HEK293 (cell line): ENCODE measurements at regions not wholly inside any gene's neighbourhood (a gene's known extent, or its start where the extent isn't known, plus 50 kb on each side); places are given as distances from the start of the nearest gene placed in this dataset.
A peak's percentile ranks its signal among the peaks of the same experiment; 100 is the strongest.

Experiments used
- CTCF ChIA-PET: fragments of 350-600 bp; formaldehyde crosslinking; extraction: SDS; loops from one replicate; lab custom pipeline; 2021; ENCODE audit warnings: antibody characterized with exemption; lab: Yijun Ruan, JAX
- POLR2A ChIA-PET: fragments of 300-600 bp; formaldehyde crosslinking; extraction: SDS; loops from one replicate; lab custom pipeline; 2020; ENCODE audit warnings: antibody characterized with exemption, inconsistent platforms; lab: Yijun Ruan, JAX
- H3K27ac ChIP-seq: fragments of 200-500 bp; sonication (Bioruptor generic); 2 replicates; pipeline ENCODE4 v1.5.1; 2014; ENCODE audit warnings: low read depth, low read length, control low read depth, inconsistent platforms; ENCODE audit errors: extremely low read depth
- H3K36me3 ChIP-seq, 2 experiments: fragments of 200-500 bp in 1 of 2; sonication (Bioruptor generic) in 1 of 2; 1 replicate in 1 of 2; 2 replicates in 1 of 2; pipeline ENCODE4 v1.5.1; 2014 to 2017; ENCODE audit warnings: inconsistent platforms in 2 of 2, low read length in 2 of 2; ENCODE audit not compliant: control insufficient read depth in 2 of 2, insufficient read depth in 1 of 2
- H3K4me1 ChIP-seq: fragments of 200-500 bp; sonication (Bioruptor generic); 2 replicates; pipeline ENCODE4 v1.5.1; 2014; ENCODE audit warnings: mild to moderate bottlenecking, low read length, inconsistent platforms; ENCODE audit not compliant: control insufficient read depth, insufficient read depth
- H3K4me3 ChIP-seq: 2 replicates; pipeline ENCODE4 v1.5.1; 2011; ENCODE audit warnings: low read depth, mild to moderate bottlenecking, control low read depth, low read length, moderate library complexity
- H3K9me3 ChIP-seq: fragments of 200-500 bp; sonication (Bioruptor generic); 2 replicates; pipeline ENCODE4 v1.5.1; 2014; ENCODE audit warnings: low read depth, low read length, inconsistent platforms; ENCODE audit not compliant: control insufficient read depth, insufficient read depth
- BCL11B ChIP-seq: fragments of 450-650 bp; formaldehyde crosslinking; IDR thresholded peaks from 2 replicates; pipeline ENCODE4 v1.5.1; 2016; ENCODE audit warnings: low read depth, missing biosample characterization, missing genetic modification characterization
- GLIS2 ChIP-seq: fragments of 450-650 bp; formaldehyde crosslinking; IDR thresholded peaks from 2 replicates; pipeline ENCODE4 v1.5.1; 2016; ENCODE audit warnings: missing biosample characterization, missing genetic modification characterization
- IKZF3 ChIP-seq: fragments of 450-650 bp; IDR thresholded peaks from 2 replicates; pipeline ENCODE4 v1.5.0; 2018; ENCODE audit warnings: missing biosample characterization, mild to moderate bottlenecking, missing genetic modification characterization, moderate library complexity
- KLF1 ChIP-seq: fragments of 450-650 bp; formaldehyde crosslinking; IDR thresholded peaks from 2 replicates; pipeline ENCODE4 v1.5.1; 2016; ENCODE audit warnings: missing biosample characterization, missing genetic modification characterization
- MYNN ChIP-seq: fragments of 450-650 bp; formaldehyde crosslinking; IDR thresholded peaks from 2 replicates; pipeline ENCODE4 v1.5.1; 2016; ENCODE audit warnings: missing biosample characterization, missing genetic modification characterization, borderline replicate concordance
- MZF1 ChIP-seq: fragments of 450-650 bp; formaldehyde crosslinking; IDR thresholded peaks from 2 replicates; pipeline ENCODE4 v1.5.1; 2017; ENCODE audit warnings: missing biosample characterization, missing genetic modification characterization, borderline replicate concordance
- REST ChIP-seq: fragments of 450-650 bp; formaldehyde crosslinking; IDR thresholded peaks from 2 replicates; pipeline ENCODE4 v1.5.1; 2016; ENCODE audit warnings: missing biosample characterization, missing genetic modification characterization
- TCF7L2 ChIP-seq: IDR thresholded peaks from 2 replicates; pipeline ENCODE4 v1.6.1; 2011; ENCODE audit warnings: low read depth, mild to moderate bottlenecking, inconsistent platforms, low read length, moderate library complexity, borderline replicate concordance
- YY1 ChIP-seq: fragments of 450-650 bp; formaldehyde crosslinking; IDR thresholded peaks from 2 replicates; pipeline ENCODE4 v1.5.1; 2018; ENCODE audit warnings: missing biosample characterization, missing genetic modification characterization
- ZFP3 ChIP-seq: fragments of 450-650 bp; formaldehyde crosslinking; IDR thresholded peaks from 2 replicates; pipeline ENCODE4 v1.5.1; 2016; ENCODE audit warnings: low read depth, missing biosample characterization, missing genetic modification characterization
- ZNF114 ChIP-seq: fragments of 450-650 bp; formaldehyde crosslinking; IDR thresholded peaks from 2 replicates; pipeline ENCODE4 v1.5.0; 2017; ENCODE audit warnings: missing biosample characterization, missing genetic modification characterization
- ZNF155 ChIP-seq: fragments of 450-650 bp; formaldehyde crosslinking; IDR thresholded peaks from 2 replicates; pipeline ENCODE4 v1.5.1; 2016; ENCODE audit warnings: missing biosample characterization, missing genetic modification characterization
- ZNF157 ChIP-seq: fragments of 450-650 bp; formaldehyde crosslinking; IDR thresholded peaks from 2 replicates; pipeline ENCODE4 v1.5.1; 2016; ENCODE audit warnings: missing biosample characterization, missing genetic modification characterization
- ZNF169 ChIP-seq: fragments of 450-650 bp; formaldehyde crosslinking; IDR thresholded peaks from 2 replicates; pipeline ENCODE4 v1.5.1; 2016; ENCODE audit warnings: missing biosample characterization, missing genetic modification characterization
- ZNF214 ChIP-seq: fragments of 450-650 bp; formaldehyde crosslinking; IDR thresholded peaks from 2 replicates; pipeline ENCODE4 v1.5.1; 2017; ENCODE audit warnings: missing biosample characterization, mild to moderate bottlenecking, missing genetic modification characterization, borderline replicate concordance
- ZNF416 ChIP-seq: fragments of 450-650 bp; formaldehyde crosslinking; IDR thresholded peaks from 2 replicates; pipeline ENCODE4 v1.5.1; 2016; ENCODE audit warnings: missing biosample characterization, missing genetic modification characterization
- ZNF473 ChIP-seq: fragments of 450-650 bp; formaldehyde crosslinking; IDR thresholded peaks from 2 replicates; pipeline ENCODE4 v1.5.1; 2017; ENCODE audit warnings: missing biosample characterization, missing genetic modification characterization
- ZNF549 ChIP-seq: fragments of 450-650 bp; IDR thresholded peaks from 2 replicates; pipeline ENCODE4 v1.5.1; 2018; ENCODE audit warnings: missing biosample characterization, missing genetic modification characterization, mild to moderate bottlenecking, inconsistent platforms, moderate library complexity
- ZNF558 ChIP-seq: fragments of 450-650 bp; formaldehyde crosslinking; IDR thresholded peaks from 2 replicates; pipeline ENCODE4 v1.5.1; 2016; ENCODE audit warnings: missing biosample characterization, missing genetic modification characterization
- ZNF561 ChIP-seq: fragments of 450-650 bp; IDR thresholded peaks from 2 replicates; pipeline ENCODE4 v1.5.1; 2018; ENCODE audit warnings: missing biosample characterization, missing genetic modification characterization, borderline replicate concordance
- ZNF585B ChIP-seq: fragments of 450-650 bp; formaldehyde crosslinking; IDR thresholded peaks from 2 replicates; pipeline ENCODE4 v1.5.1; 2016; ENCODE audit warnings: missing biosample characterization, missing genetic modification characterization
- ZNF600 ChIP-seq: fragments of 450-650 bp; formaldehyde crosslinking; IDR thresholded peaks from 2 replicates; pipeline ENCODE4 v1.5.1; 2016; ENCODE audit warnings: missing biosample characterization, missing genetic modification characterization
- ZNF654 ChIP-seq: fragments of 450-650 bp; formaldehyde crosslinking; IDR thresholded peaks from 2 replicates; pipeline ENCODE4 v1.5.1; 2016; ENCODE audit warnings: low read depth, missing biosample characterization, missing genetic modification characterization
- ZNF785 ChIP-seq: fragments of 450-650 bp; formaldehyde crosslinking; IDR thresholded peaks from 2 replicates; pipeline ENCODE4 v1.5.1; 2016; ENCODE audit warnings: missing biosample characterization, missing genetic modification characterization
- ZNF843 ChIP-seq: fragments of 450-650 bp; formaldehyde crosslinking; IDR thresholded peaks from 2 replicates; pipeline ENCODE4 v1.5.1; 2016; ENCODE audit warnings: missing biosample characterization, missing genetic modification characterization
- ZSCAN23 ChIP-seq: fragments of 450-650 bp; formaldehyde crosslinking; IDR thresholded peaks from 2 replicates; pipeline ENCODE4 v1.5.1; 2016; ENCODE audit warnings: missing biosample characterization, missing genetic modification characterization
- ZSCAN5A ChIP-seq: fragments of 450-650 bp; formaldehyde crosslinking; IDR thresholded peaks from 2 replicates; pipeline ENCODE4 v1.5.1; 2016; ENCODE audit warnings: missing biosample characterization, missing genetic modification characterization
- TF ChIP-seq, protein P1 (sequence below): fragments of 450-650 bp; formaldehyde crosslinking; IDR thresholded peaks from 2 replicates; pipeline ENCODE4 v1.5.1; 2016; ENCODE audit warnings: missing biosample characterization, missing genetic modification characterization
- TF ChIP-seq, protein P2 (sequence below): fragments of 450-650 bp; formaldehyde crosslinking; IDR thresholded peaks from 2 replicates; pipeline ENCODE4 v1.5.1; 2017; ENCODE audit warnings: missing biosample characterization, missing genetic modification characterization

GRCh38 chr4:1567519-1567807, 116.7 kb downstream of the FAM53A start:
- CTCF ChIA-PET, result no interaction called here

GRCh38 chr4:1566838-1567518, 117.1 kb downstream of the FAM53A start:
- CTCF ChIA-PET, result interaction anchor here (0.7 kb wide), 1 partner anchor 211 kb away, joined by 3 read pairs; no protein-coding TSS in a partner anchor
- POLR2A ChIA-PET, result no interaction called here
- Histone ChIP-seq H3K4me3 (no peak overlapping the region), H3K27ac (no peak overlapping the region), H3K9me3 (no peaks in the 10 kb centered on the region), H3K4me1 (no peaks in the 10 kb centered on the region), H3K36me3 (no peaks in the 10 kb centered on the region)
- no peak for TF ChIP-seq MZF1 (tag by site-specific recombination)
- TF ChIP-seq IKZF3 (tag by site-specific recombination), result no peak
- no peak for TF ChIP-seq ZNF585B (tag by site-specific recombination)
- TF ChIP-seq KLF1 (tag by site-specific recombination), result 0 out of 2 replicates have a peak, but pooled peaks have one; percentile 47
- TF ChIP-seq BCL11B (tag by site-specific recombination), result no peak
- 0 out of 2 replicates have a peak, but pooled peaks have one; percentile 34 for TF ChIP-seq ZNF600
- TF ChIP-seq REST (tag by site-specific recombination), result no peak
- TF ChIP-seq, protein P1, sequence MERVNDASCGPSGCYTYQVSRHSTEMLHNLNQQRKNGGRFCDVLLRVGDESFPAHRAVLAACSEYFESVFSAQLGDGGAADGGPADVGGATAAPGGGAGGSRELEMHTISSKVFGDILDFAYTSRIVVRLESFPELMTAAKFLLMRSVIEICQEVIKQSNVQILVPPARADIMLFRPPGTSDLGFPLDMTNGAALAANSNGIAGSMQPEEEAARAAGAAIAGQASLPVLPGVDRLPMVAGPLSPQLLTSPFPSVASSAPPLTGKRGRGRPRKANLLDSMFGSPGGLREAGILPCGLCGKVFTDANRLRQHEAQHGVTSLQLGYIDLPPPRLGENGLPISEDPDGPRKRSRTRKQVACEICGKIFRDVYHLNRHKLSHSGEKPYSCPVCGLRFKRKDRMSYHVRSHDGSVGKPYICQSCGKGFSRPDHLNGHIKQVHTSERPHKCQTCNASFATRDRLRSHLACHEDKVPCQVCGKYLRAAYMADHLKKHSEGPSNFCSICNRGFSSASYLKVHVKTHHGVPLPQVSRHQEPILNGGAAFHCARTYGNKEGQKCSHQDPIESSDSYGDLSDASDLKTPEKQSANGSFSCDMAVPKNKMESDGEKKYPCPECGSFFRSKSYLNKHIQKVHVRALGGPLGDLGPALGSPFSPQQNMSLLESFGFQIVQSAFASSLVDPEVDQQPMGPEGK (tag by site-specific recombination), result peak; percentile 45
- no peak for TF ChIP-seq ZNF114
- TF ChIP-seq TCF7L2, result no peak
- no peak for TF ChIP-seq ZNF843 (tag by site-specific recombination)
- TF ChIP-seq YY1, result no peak
- peak; percentile 66 for TF ChIP-seq GLIS2
- TF ChIP-seq ZNF654 (tag by site-specific recombination), result no peak

More at GRCh38 chr4:1567519-1567807, 116.7 kb downstream of the FAM53A start:
- Histone ChIP-seq H3K9me3 (no peaks in the 10 kb centered on the region), H3K4me1 (0 out of 2 replicates have a peak, but pooled peaks cover 2% of the 10 kb centered on the region), H3K36me3 (no peaks in the 10 kb centered on the region), H3K27ac (no peak overlapping the region), H3K4me3 (no peak overlapping the region)
- no peak for TF ChIP-seq ZNF416 (tag by site-specific recombination)
- TF ChIP-seq ZNF169 (tag by site-specific recombination), result no peak
- no peak for TF ChIP-seq ZNF114
- TF ChIP-seq MYNN (tag by site-specific recombination), result no peak
- TF ChIP-seq ZNF214 (tag by site-specific recombination), result no peak
- no peak for TF ChIP-seq ZNF157
- TF ChIP-seq ZNF155 (tag by site-specific recombination), result no peak
- no peak for TF ChIP-seq ZNF558 (tag by site-specific recombination)
- no peak for TF ChIP-seq ZNF785
- no peak for TF ChIP-seq ZFP3 (tag by site-specific recombination)
- TF ChIP-seq, protein P2, sequence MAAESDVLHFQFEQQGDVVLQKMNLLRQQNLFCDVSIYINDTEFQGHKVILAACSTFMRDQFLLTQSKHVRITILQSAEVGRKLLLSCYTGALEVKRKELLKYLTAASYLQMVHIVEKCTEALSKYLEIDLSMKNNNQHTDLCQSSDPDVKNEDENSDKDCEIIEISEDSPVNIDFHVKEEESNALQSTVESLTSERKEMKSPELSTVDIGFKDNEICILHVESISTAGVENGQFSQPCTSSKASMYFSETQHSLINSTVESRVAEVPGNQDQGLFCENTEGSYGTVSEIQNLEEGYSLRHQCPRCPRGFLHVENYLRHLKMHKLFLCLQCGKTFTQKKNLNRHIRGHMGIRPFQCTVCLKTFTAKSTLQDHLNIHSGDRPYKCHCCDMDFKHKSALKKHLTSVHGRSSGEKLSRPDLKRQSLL (tag by site-specific recombination), result no peak
- TF ChIP-seq YY1, result no peak
- TF ChIP-seq ZNF561 (tag by site-specific recombination), result no peak
- TF ChIP-seq ZNF549 (tag by site-specific recombination), result no peak
- no peak for TF ChIP-seq ZSCAN23 (tag by site-specific recombination)
- no peak for TF ChIP-seq ZSCAN5A (tag by site-specific recombination)
- TF ChIP-seq ZNF473 (tag by site-specific recombination), result no peak
- POLR2A ChIA-PET, result no interaction called here
